ENCODE measurements at regions not wholly inside any gene's neighbourhood (a gene's known extent, or its start where the extent isn't known, plus 50 kb on each side); places are given as distances from the start of the nearest gene placed in this dataset.
"Not testable (repeated sequence)": the region's sequence is repeated elsewhere in the genome, so short reads cannot be mapped to it uniquely, and the experiment has no call there.

DNA sequence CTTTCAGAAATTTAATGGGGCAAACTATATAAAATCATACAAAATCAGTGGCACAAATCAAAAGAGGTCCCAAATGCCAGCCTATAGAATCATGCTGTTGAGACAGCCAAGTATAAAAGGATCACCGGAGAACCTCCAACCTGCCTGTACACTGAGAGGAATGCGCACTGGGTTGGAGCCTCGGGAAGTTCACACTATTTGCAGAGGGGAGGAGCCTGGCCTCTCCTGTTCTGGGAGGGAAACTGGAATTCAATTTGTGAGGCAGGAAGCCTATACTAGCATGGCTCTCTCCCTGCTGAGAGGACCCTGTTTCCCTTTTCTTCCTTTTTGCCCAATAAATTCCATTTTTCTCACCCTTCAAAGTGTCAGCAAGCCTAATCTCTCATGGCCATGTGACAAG, 406.0 kb downstream of the HINT1 start:
- WGBS, 3 donors: 58 to 62% (median 62%) methylated on average over 3 of the region's 3 CpGs
- no peak for ATAC-seq
- no peaks in the 10 kb centered on the region for H3K36me3 ChIP-seq (ENCODE audit: insufficient read depth in 1 of 2, low read depth in 1 of 2)
- H3K4me3 ChIP-seq: no peak overlapping the region
- no peak overlapping the region for H3K27ac ChIP-seq
- H3K9me3 ChIP-seq: no peaks in the 10 kb centered on the region
- intact Hi-C loops (cut with DNase I): no loop called here
- TF ChIP-seq, protein P1, sequence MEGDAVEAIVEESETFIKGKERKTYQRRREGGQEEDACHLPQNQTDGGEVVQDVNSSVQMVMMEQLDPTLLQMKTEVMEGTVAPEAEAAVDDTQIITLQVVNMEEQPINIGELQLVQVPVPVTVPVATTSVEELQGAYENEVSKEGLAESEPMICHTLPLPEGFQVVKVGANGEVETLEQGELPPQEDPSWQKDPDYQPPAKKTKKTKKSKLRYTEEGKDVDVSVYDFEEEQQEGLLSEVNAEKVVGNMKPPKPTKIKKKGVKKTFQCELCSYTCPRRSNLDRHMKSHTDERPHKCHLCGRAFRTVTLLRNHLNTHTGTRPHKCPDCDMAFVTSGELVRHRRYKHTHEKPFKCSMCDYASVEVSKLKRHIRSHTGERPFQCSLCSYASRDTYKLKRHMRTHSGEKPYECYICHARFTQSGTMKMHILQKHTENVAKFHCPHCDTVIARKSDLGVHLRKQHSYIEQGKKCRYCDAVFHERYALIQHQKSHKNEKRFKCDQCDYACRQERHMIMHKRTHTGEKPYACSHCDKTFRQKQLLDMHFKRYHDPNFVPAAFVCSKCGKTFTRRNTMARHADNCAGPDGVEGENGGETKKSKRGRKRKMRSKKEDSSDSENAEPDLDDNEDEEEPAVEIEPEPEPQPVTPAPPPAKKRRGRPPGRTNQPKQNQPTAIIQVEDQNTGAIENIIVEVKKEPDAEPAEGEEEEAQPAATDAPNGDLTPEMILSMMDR (IDR thresholded peaks at IDR 0.05): no peak
- DNase-seq: no peak
- no peaks in the 10 kb centered on the region for H3K4me1 ChIP-seq
- no peaks in the 10 kb centered on the region for H3K27me3 ChIP-seq (ENCODE audit: insufficient read depth in 3 of 3, low read length in 2 of 3)

DNA sequence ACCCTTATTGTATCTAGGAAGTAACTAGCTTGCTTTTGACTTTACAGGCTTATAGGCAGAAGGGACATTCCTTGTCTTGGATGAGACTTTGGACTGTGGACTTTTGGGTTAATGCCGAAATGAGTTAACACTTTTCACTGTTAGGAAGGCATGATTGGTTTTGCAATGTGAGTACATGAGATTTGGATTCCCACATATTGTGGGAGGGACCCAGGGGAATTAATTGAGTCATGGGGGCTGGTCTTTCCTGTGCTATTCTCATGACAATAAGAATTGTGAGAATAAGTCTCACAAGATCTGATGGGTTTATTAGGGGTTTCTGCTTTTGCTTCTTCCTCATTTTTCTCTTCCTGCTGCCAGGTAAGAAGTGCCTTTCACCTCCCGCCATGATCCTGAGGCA, 417.5 kb downstream of the HINT1 start:
- intact Hi-C loops (cut with DNase I): no loop called here
- H3K4me1 ChIP-seq: no peaks in the 10 kb centered on the region
- DNase-seq (no peak), ATAC-seq (no peak)
- no peaks in the 10 kb centered on the region for H3K27me3 ChIP-seq (ENCODE audit: insufficient read depth in 3 of 3, low read length in 2 of 3)
- H3K4me3 ChIP-seq: no peak overlapping the region
- no peak overlapping the region for H3K27ac ChIP-seq
- WGBS, 3 donors: 84 to 94% (median 92%) methylated on average over 2 of the region's 2 CpGs
- TF ChIP-seq, protein P1 (IDR thresholded peaks at IDR 0.05): no peak
- no peaks in the 10 kb centered on the region for H3K36me3 ChIP-seq (ENCODE audit: insufficient read depth in 1 of 2, low read depth in 1 of 2)
- H3K9me3 ChIP-seq: no peaks in the 10 kb centered on the region

DNA sequence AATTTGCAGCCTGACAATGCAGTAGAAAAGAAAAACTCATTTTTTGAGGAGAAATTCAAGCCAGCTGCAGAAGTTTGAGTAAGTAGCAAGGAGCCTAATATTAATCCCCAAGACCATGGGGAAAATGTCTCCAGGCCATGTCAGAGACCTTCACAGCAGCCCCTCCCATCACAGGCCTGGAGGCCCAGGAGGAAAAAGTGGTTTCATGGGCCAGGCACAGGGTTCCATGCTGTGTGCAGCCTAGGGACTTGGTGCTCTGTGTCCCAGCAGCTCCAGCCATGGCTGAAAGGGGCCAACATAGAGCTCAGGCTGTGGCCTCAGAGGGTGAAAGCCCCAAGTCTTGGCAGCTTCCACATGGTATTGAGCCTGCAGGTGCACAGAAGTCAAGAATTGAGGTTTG, 418.4 kb downstream of the HINT1 start:
- H3K27ac ChIP-seq; H3K27me3 ChIP-seq (ENCODE audit: insufficient read depth in 3 of 3, low read length in 2 of 3); H3K9me3 ChIP-seq; H3K4me3 ChIP-seq; H3K4me1 ChIP-seq; intact Hi-C loops (cut with DNase I); ATAC-seq; H3K36me3 ChIP-seq (ENCODE audit: insufficient read depth in 1 of 2, low read depth in 1 of 2); DNase-seq: not testable (repeated sequence)

DNA sequence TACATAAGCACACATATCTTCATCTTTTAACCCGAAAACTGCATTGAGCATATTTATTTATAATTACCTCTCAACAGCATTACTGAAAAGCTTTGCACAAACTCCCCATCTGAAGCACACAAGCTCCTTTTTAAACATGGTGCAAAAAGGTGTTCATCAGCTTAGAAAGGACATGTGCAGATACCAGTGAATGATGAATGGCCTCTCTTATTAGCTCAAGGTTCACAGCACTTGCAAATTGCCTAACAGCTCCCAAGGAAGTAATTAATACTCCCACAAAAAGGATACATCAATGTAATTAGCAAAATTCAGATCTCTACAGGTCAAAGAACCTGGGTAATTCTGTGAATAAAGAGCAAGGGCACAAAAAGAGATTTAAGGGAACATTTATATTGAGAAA, 422.0 kb downstream of the HINT1 start:
- H3K36me3 ChIP-seq (ENCODE audit: insufficient read depth in 1 of 2, low read depth in 1 of 2): no peaks in the 10 kb centered on the region
- H3K4me3 ChIP-seq: no peak overlapping the region
- no peak overlapping the region for H3K27ac ChIP-seq
- no peaks in the 10 kb centered on the region for H3K27me3 ChIP-seq (ENCODE audit: insufficient read depth in 3 of 3, low read length in 2 of 3)
- ATAC-seq (no peak), DNase-seq (no peak)
- TF ChIP-seq, protein P1 (IDR thresholded peaks at IDR 0.05): no peak
- peaks cover 10% of the 10 kb centered on the region for H3K9me3 ChIP-seq
- 86 to 90% (median 89%) methylated on average over 1 of the region's 1 CpG for WGBS, 3 donors
- H3K4me1 ChIP-seq: no peaks in the 10 kb centered on the region
- intact Hi-C loops (cut with DNase I): no loop called here

DNA sequence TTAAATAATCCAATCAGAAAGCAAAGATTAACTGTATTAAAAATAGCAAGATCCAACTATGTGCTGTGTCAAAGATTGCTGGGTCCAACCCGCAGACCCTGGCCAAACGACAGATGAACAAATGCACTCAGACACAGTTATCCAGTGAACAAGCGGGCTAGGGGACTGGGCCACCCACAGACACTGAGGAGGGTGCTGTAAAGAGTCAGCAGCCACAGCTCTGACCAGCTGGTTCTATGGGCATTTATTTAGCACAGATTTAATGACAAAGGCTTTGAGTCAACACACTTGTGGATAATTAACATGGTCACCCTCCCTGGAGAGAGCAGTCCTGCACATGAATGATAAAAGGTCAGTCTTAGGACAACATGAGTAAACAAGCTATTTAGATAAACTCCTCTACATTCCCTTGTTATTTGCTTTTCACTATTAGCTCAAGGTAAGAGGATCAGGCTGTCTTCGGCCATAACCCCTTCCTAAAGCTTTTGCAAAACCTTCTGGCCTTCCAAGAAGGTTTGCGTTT, 424.9 kb downstream of the HINT1 start:
- TF ChIP-seq, protein P1 (IDR thresholded peaks at IDR 0.05): no peak
- ATAC-seq: no peak

More for the DNA sequence above, 424.9 kb downstream of the HINT1 start:
- H3K9me3 ChIP-seq: peaks cover 10% of the 10 kb centered on the region
- H3K27me3 ChIP-seq (ENCODE audit: insufficient read depth in 3 of 3, low read length in 2 of 3): no peaks in the 10 kb centered on the region
- no peak overlapping the region for H3K27ac ChIP-seq
- 87 to 94% (median 88%) methylated on average over 5 of the region's 5 CpGs for WGBS, 3 donors
- intact Hi-C loops (cut with DNase I): no loop called here
- H3K4me3 ChIP-seq: no peak overlapping the region
- no peaks in the 10 kb centered on the region for H3K4me1 ChIP-seq
- DNase-seq: no peak
- no peaks in the 10 kb centered on the region for H3K36me3 ChIP-seq (ENCODE audit: insufficient read depth in 1 of 2, low read depth in 1 of 2)

All from psoas muscle (tissue), 7 donors.